ENCODE measurements at regions not wholly inside any gene's neighbourhood (a gene's known extent, or its start where the extent isn't known, plus 50 kb on each side); places are given as distances from the start of the nearest gene placed in this dataset.

DNA sequence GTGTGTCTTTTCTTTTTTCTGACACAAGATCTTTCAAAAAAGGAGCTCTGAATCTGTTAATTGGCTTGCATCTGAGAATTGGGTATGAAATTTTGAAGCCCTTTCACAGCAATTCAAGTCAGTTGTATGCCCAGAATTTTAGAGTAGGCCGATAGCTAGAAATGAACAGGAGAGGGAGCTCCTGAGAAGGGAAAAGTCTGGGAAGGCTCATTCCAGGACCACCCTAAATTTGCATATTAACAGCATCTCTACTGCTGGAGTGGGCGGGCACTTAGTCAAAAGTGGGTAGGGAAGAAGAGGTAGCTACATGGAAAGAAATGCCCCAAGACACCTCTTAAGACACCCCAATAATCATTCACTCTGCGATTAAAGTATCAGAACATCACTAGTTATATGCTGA is 928.3 kb downstream of the TBC1D32 start:
- TF ChIP-seq FOXP2 (optimal IDR thresholded peaks at IDR 0.05; ENCODE audit: borderline replicate concordance, extremely low read depth, extremely low read length, insufficient read depth) (no peak), POLR2AphosphoS5 (IDR thresholded peaks at IDR 0.05; ENCODE audit: low read depth, low read length) (no peak), SIN3A (IDR thresholded peaks at IDR 0.05; ENCODE audit: borderline replicate concordance, insufficient read depth, low read length) (no peak), TAF1 (IDR thresholded peaks at IDR 0.05; ENCODE audit: borderline replicate concordance, insufficient read depth, low read length) (no peak), REST (IDR thresholded peaks at IDR 0.05; ENCODE audit: insufficient read depth in 1 of 2, low read depth in 2 of 2, low read length in 2 of 2) (no peak)

GRCh38 chr6:120395784-120396183 is 938.5 kb downstream of the TBC1D32 start:
- TF ChIP-seq TAF1 (IDR thresholded peaks at IDR 0.05; ENCODE audit: borderline replicate concordance, insufficient read depth, low read length) (no peak), POLR2AphosphoS5 (IDR thresholded peaks at IDR 0.05; ENCODE audit: low read depth, low read length) (no peak), FOXP2 (optimal IDR thresholded peaks at IDR 0.05; ENCODE audit: borderline replicate concordance, extremely low read depth, extremely low read length, insufficient read depth) (no peak), SIN3A (IDR thresholded peaks at IDR 0.05; ENCODE audit: borderline replicate concordance, insufficient read depth, low read length) (no peak), REST (IDR thresholded peaks at IDR 0.05; ENCODE audit: insufficient read depth in 1 of 2, low read depth in 2 of 2, low read length in 2 of 2) (no peak)

GRCh38 chr6:120395330-120395729 is 939.0 kb downstream of the TBC1D32 start:
- TF ChIP-seq TAF1 (IDR thresholded peaks at IDR 0.05; ENCODE audit: borderline replicate concordance, insufficient read depth, low read length) (no peak), FOXP2 (optimal IDR thresholded peaks at IDR 0.05; ENCODE audit: borderline replicate concordance, extremely low read depth, extremely low read length, insufficient read depth) (no peak), REST (IDR thresholded peaks at IDR 0.05; ENCODE audit: insufficient read depth in 1 of 2, low read depth in 2 of 2, low read length in 2 of 2) (no peak), SIN3A (IDR thresholded peaks at IDR 0.05; ENCODE audit: borderline replicate concordance, insufficient read depth, low read length) (no peak), POLR2AphosphoS5 (IDR thresholded peaks at IDR 0.05; ENCODE audit: low read depth, low read length) (no peak)

GRCh38 chr6:120392941-120393340 is 941.3 kb downstream of the TBC1D32 start:
- TF ChIP-seq FOXP2 (optimal IDR thresholded peaks at IDR 0.05; ENCODE audit: borderline replicate concordance, extremely low read depth, extremely low read length, insufficient read depth) (no peak), TAF1 (IDR thresholded peaks at IDR 0.05; ENCODE audit: borderline replicate concordance, insufficient read depth, low read length) (no peak), REST (IDR thresholded peaks at IDR 0.05; ENCODE audit: insufficient read depth in 1 of 2, low read depth in 2 of 2, low read length in 2 of 2) (no peak), POLR2AphosphoS5 (IDR thresholded peaks at IDR 0.05; ENCODE audit: low read depth, low read length) (no peak), SIN3A (IDR thresholded peaks at IDR 0.05; ENCODE audit: borderline replicate concordance, insufficient read depth, low read length) (no peak)

DNA sequence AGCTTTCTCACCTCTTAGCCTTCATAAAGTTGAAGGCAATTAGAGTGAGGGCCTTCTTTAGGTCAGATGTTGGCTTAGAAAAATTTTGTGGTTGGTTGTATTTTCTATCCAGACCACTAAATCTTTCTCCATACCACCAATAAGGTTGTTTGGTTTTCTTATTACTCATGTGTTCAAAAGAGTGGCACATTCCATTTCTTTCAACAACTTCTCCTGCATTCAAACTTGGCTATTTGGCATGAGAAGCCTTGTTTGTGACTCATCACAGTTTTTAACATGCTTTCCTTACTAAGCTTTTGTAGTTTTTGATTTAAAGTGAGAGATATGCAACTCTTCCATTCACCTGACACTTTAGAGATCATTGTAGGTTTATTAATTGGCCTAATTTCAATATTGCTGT is 949.6 kb downstream of the TBC1D32 start:
- no peak for TF ChIP-seq REST (IDR thresholded peaks at IDR 0.05; ENCODE audit: insufficient read depth in 1 of 2, low read depth in 2 of 2, low read length in 2 of 2)
- no peak for TF ChIP-seq FOXP2 (optimal IDR thresholded peaks at IDR 0.05; ENCODE audit: borderline replicate concordance, extremely low read depth, extremely low read length, insufficient read depth)
- no peak for TF ChIP-seq TAF1 (IDR thresholded peaks at IDR 0.05; ENCODE audit: borderline replicate concordance, insufficient read depth, low read length)
- no peak for TF ChIP-seq SIN3A (IDR thresholded peaks at IDR 0.05; ENCODE audit: borderline replicate concordance, insufficient read depth, low read length)
- no peak for TF ChIP-seq POLR2AphosphoS5 (IDR thresholded peaks at IDR 0.05; ENCODE audit: low read depth, low read length)

All from PFSK-1 (cell line).